HL-60/S4 (cell line): ENCODE measurements at regions not wholly inside any gene's neighbourhood (a gene's known extent, or its start where the extent isn't known, plus 50 kb on each side); places are given as distances from the start of the nearest gene placed in this dataset.

ENCODE experiments used
- in situ Hi-C: fragments of 300-500 bp; cut with MboI; formaldehyde crosslinking; loops from 2 replicates; pipeline ENCODE4 v1.14.3; 2022; ENCODE audit warnings: low sequenced_read_pairs

GRCh38 chr6:26302941-26303559, 61.9 kb upstream of the BTN3A2 start:
- in situ Hi-C loops, result loop anchor here (25.0 kb wide), 2 partner anchors 1209 to 1584 kb away; a partner anchor contains a TSS

GRCh38 chr6:26304213-26304796, 60.7 kb upstream of the BTN3A2 start:
- in situ Hi-C loops, result loop anchor here (25.0 kb wide), 2 partner anchors 1208 to 1583 kb away; a partner anchor contains a TSS

DNA sequence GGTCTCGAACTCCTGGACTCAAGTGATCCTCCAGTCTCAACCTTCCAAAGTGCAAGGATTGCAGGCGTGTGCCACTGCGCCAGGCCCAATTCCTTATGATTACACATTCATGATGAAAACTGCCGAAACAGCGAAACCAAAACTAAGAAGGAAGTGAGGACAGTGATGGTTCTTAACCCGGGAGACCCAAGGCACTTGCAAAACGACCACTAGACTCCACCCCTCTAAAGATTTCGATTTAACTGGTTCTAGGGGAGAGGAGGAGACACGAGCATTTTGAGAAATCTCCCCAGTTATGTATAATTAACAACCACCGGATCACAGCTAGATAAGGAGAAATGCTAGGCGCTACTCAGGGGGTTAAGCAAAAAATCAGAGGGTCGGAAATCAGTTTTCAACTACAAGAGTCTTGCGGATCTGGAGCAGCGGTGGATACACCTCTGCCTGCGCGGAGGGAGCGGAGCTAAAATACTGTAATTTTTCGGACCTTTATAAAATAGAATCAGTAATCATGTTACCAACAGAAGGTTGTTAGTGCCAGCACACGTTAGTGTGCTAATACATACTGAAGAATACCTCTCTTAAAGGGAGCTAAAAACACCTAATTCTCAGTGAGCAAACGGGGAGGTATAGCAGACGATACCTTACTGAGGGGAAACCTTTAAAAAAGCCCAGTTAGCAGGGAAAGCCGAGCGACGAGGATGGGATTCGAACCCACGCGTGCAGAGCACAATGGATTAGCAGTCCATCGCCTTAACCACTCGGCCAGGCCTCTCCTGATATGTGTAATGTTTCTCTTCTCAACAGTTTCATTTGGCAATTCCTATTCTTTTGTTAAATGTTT, 60.0 kb upstream of the BTN3A2 start:
- in situ Hi-C loops, result loop anchor here (25.0 kb wide), 2 partner anchors 1207 to 1582 kb away; a partner anchor contains a TSS

DNA sequence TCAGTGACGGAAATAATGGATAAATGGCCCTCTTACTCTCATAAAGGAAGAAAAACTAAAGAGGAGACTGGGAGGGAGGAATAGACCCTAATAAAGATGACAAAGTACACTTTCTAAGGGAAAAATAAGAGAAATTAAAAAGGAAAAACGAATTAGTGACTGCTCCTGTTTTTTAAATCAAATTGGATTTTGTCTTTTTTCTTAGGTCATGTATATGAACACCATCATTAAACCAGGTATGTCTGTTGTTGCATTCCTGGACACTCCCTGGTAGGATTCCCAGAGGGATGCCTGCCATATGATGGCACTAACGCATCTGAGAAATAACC, 59.4 kb upstream of the BTN3A2 start:
- in situ Hi-C loops, result loop anchor here (25.0 kb wide), 2 partner anchors 1207 to 1582 kb away; a partner anchor contains a TSS

DNA sequence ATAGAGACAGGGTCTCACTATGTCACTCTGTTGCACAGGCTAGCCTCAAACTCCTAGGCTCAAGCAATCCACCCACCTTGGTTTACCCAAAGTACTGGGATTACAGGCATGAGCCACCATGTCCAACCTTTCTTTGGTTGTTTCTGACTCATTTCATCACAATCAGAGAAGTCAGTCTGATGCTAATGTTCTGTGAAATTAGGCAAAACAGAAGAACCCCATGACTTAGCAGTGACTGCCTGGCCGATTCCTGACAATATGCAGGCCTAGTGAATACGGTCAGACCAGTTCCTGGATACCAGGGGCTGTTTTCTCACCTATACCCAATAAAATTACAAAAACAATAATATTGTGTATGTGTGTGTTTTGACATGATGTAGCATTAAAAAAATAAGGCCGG, 58.8 kb upstream of the BTN3A2 start:
- in situ Hi-C loops, result loop anchor here (25.0 kb wide), 2 partner anchors 1206 to 1581 kb away; a partner anchor contains a TSS

DNA sequence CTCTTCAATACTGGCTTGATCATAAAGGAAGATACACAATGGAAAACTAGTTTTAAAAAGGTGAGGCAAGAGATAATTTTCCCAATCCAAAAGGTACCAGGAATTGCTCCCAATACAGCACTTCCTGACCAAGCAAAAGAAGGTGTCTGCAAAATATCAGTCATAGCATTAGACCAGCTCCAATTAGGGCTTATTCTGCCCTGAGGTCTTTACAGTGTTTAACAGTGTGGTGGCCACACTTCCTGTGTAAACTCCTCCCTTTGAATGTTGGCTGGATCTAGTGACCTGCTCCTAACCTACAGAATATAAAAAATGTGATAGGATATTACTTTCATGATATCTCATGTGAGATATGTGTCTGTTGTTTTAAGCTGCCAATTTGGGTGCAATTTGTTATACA, 57.1 kb upstream of the BTN3A2 start:
- in situ Hi-C loops, result loop anchor here (25.0 kb wide), 2 partner anchors 1204 to 1579 kb away; a partner anchor contains a TSS

GRCh38 chr6:26309731-26310142, 55.3 kb upstream of the BTN3A2 start:
- in situ Hi-C loops, result loop anchor here (25.0 kb wide), 2 partner anchors 1203 to 1578 kb away; a partner anchor contains a TSS

GRCh38 chr6:26311012-26311384, 54.0 kb upstream of the BTN3A2 start:
- in situ Hi-C loops, result loop anchor here (25.0 kb wide), 2 partner anchors 1201 to 1576 kb away; a partner anchor contains a TSS

- in situ Hi-C loops, result loop anchor here (25.0 kb wide), 2 partner anchors 1201 to 1576 kb away; a partner anchor contains a TSS
Measured at GRCh38 chr6:26311385-26312095, 53.5 kb upstream of the BTN3A2 start.

DNA sequence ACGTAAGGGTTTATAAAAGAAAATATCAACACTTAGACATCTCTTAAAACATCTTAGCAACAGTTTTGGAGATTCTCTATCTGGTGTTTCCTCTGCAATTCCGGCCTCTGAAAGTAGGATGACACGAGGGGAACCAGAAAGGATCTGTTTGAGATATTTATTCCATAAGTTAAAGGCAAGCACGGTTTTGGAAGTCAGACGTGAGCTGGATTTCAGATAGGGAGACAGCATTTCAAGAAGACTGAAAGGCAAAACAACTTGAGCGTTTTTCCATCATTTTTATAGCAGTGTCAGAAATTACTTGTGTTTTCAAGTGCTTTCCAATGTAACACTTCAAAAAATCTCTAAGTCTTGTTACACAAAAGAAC, 52.9 kb upstream of the BTN3A2 start:
- in situ Hi-C loops, result loop anchor here (25.0 kb wide), 2 partner anchors 1200 to 1575 kb away; a partner anchor contains a TSS

- in situ Hi-C loops, result loop anchor here (25.0 kb wide), 2 partner anchors 1200 to 1575 kb away; a partner anchor contains a TSS
Measured at GRCh38 chr6:26312501-26313397, 52.2 kb upstream of the BTN3A2 start.
